Neural cell (in vitro differentiated cells): ENCODE measurements at regions not wholly inside any gene's neighbourhood (a gene's known extent, or its start where the extent isn't known, plus 50 kb on each side); places are given as distances from the start of the nearest gene placed in this dataset.

ENCODE experiments used
- H2AFZ ChIP-seq: fragments of 200-600, 300-800 bp; sonication (generic), shearing (Covaris generic); 2 replicates; pipeline ENCODE4 v1.6.0; 2014; ENCODE audit warnings: low read depth, mild to moderate bottlenecking, antibody characterized with exemption, low read length, moderate library complexity
- H3F3A ChIP-seq: fragments of 200-600 bp; shearing (Covaris generic); 2 replicates; pipeline ENCODE4 v1.6.1; 2016; ENCODE audit warnings: mild to moderate bottlenecking, moderate library complexity, mixed read lengths, antibody characterized with exemption, low read length; ENCODE audit not compliant: insufficient read depth, poor library complexity, severe bottlenecking
- H3K27ac ChIP-seq: fragments of 200-600, 300-800 bp; sonication (generic), shearing (Covaris generic); 2 replicates; pipeline ENCODE4 v1.5.1; 2014; ENCODE audit warnings: mild to moderate bottlenecking, low read length, moderate library complexity
- H3K27me3 ChIP-seq: fragments of 300-800, 200-600 bp; sonication (generic), shearing (Covaris generic); 2 replicates; pipeline ENCODE4 v1.6.0; 2014; ENCODE audit warnings: mild to moderate bottlenecking, low read depth, low read length, moderate library complexity; ENCODE audit not compliant: insufficient read depth
- H3K36me3 ChIP-seq: fragments of 300-800, 200-600 bp; sonication (generic), shearing (Covaris generic); 2 replicates; pipeline ENCODE4 v1.5.1; 2014; ENCODE audit warnings: mild to moderate bottlenecking, antibody characterized with exemption, low read length, moderate library complexity; ENCODE audit not compliant: insufficient read depth
- H3K4me2 ChIP-seq: fragments of 300-800, 200-600 bp; sonication (generic), shearing (Covaris generic); 2 replicates; pipeline ENCODE4 v1.6.0; 2014; ENCODE audit warnings: mild to moderate bottlenecking, low read length
- H3K4me3 ChIP-seq: fragments of 300-800, 200-600 bp; sonication (generic), shearing (Covaris generic); 2 replicates; pipeline ENCODE4 v1.5.1; 2014; ENCODE audit warnings: mild to moderate bottlenecking, low read length, moderate library complexity
- H3K79me2 ChIP-seq: fragments of 200-600 bp; shearing (Covaris generic); replicated peaks from 2 replicates; pipeline ENCODE4 v1.6.0; 2014; ENCODE audit warnings: mild to moderate bottlenecking, low read length, moderate library complexity; ENCODE audit not compliant: insufficient read depth
- H3K9ac ChIP-seq: fragments of 300-800, 200-600 bp; sonication (generic), shearing (Covaris generic); 2 replicates; pipeline ENCODE4 v1.6.1; 2016; ENCODE audit warnings: mild to moderate bottlenecking, low read length, mixed read lengths
- H3K9me2 ChIP-seq: fragments of 200-600 bp; shearing (Covaris generic); 2 replicates; pipeline ENCODE4 v1.6.1; 2016; ENCODE audit warnings: mild to moderate bottlenecking, low read length, mixed read lengths; ENCODE audit not compliant: insufficient read depth
- H3K9me3 ChIP-seq: fragments of 200-600, 300-800 bp; sonication (generic), shearing (Covaris generic); 2 replicates; pipeline ENCODE4 v1.6.1; 2016; ENCODE audit warnings: mild to moderate bottlenecking, mixed run types, low read length, moderate library complexity, mixed read lengths
- H4K20me1 ChIP-seq: fragments of 200-600 bp; shearing (Covaris generic); 2 replicates; pipeline ENCODE4 v1.6.1; 2016; ENCODE audit warnings: mild to moderate bottlenecking, mixed run types; ENCODE audit not compliant: insufficient read depth
- CTCF ChIP-seq: fragments of 450-650 bp; IDR thresholded peaks from 2 replicates; pipeline ENCODE4 v1.5.1; 2014; ENCODE audit warnings: antibody characterized with exemption, mild to moderate bottlenecking, moderate library complexity; ENCODE audit not compliant: poor library complexity, severe bottlenecking
- EP300 ChIP-seq: fragments of 450-650 bp; conservative IDR thresholded peaks from 2 replicates; pipeline ENCODE4 v1.6.1; 2014; ENCODE audit warnings: antibody characterized with exemption, mild to moderate bottlenecking, moderate library complexity; ENCODE audit not compliant: poor library complexity, severe bottlenecking
- EZH2 ChIP-seq: fragments of 200-600, 300-800 bp; shearing (Covaris generic), sonication (generic); IDR thresholded peaks from 2 replicates; pipeline ENCODE4 v1.6.1; 2014; ENCODE audit warnings: antibody characterized with exemption, low read length, borderline replicate concordance, mild to moderate bottlenecking; ENCODE audit not compliant: insufficient read depth, poor library complexity, severe bottlenecking
- MXI1 ChIP-seq: fragments of 450-650 bp; conservative IDR thresholded peaks from 2 replicates; pipeline ENCODE4 v1.6.1; 2014; ENCODE audit warnings: antibody characterized with exemption, mild to moderate bottlenecking; ENCODE audit not compliant: poor library complexity, severe bottlenecking
- POLR2AphosphoS5 ChIP-seq: IDR thresholded peaks from 2 replicates; pipeline ENCODE4 v1.6.1; 2012
- RAD21 ChIP-seq: fragments of 450-650 bp; conservative IDR thresholded peaks from 2 replicates; pipeline ENCODE4 v1.6.1; 2014; ENCODE audit warnings: antibody characterized with exemption, mild to moderate bottlenecking, moderate library complexity
- REST ChIP-seq: IDR thresholded peaks from 2 replicates; pipeline ENCODE4 v1.6.1; 2012; ENCODE audit warnings: borderline replicate concordance
- SMC3 ChIP-seq: fragments of 450-650 bp; conservative IDR thresholded peaks from 2 replicates; pipeline ENCODE4 v1.6.1; 2014; ENCODE audit warnings: antibody characterized with exemption, mild to moderate bottlenecking, moderate library complexity; ENCODE audit not compliant: poor library complexity
- TAF1 ChIP-seq: IDR thresholded peaks from 2 replicates; pipeline ENCODE4 v1.6.1; 2012; ENCODE audit warnings: low read depth

- no peak overlapping the region for H3K4me3 ChIP-seq
- H3K36me3 ChIP-seq, result no peaks in the 10 kb centered on the region
- H3K4me2 ChIP-seq, result no peak overlapping the region
- no peaks in the 10 kb centered on the region for H3K9me3 ChIP-seq
- H4K20me1 ChIP-seq, result no peaks in the 10 kb centered on the region
- no peaks in the 10 kb centered on the region for H3K27me3 ChIP-seq
- no peaks in the 10 kb centered on the region for H3K9me2 ChIP-seq
- H3K9ac ChIP-seq, result no peak overlapping the region
- no peak overlapping the region for H3K27ac ChIP-seq
- TF ChIP-seq SMC3, result no peak
- TF ChIP-seq EZH2, result no peak
- no peak for TF ChIP-seq TAF1
- no peak for TF ChIP-seq RAD21
- no peak for TF ChIP-seq EP300
- H2AFZ ChIP-seq, result no peak overlapping the region
- no peaks in the 10 kb centered on the region for H3K79me2 ChIP-seq
- no peaks in the 10 kb centered on the region for H3F3A ChIP-seq
These were observed 622.7 kb upstream of the CDH18 start for GRCh38 chr5:20610681-20611080.

- Histone ChIP-seq H3K27me3 (no peaks in the 10 kb centered on the region), H3K79me2 (no peaks in the 10 kb centered on the region), H4K20me1 (no peaks in the 10 kb centered on the region), H3K9me2 (no peaks in the 10 kb centered on the region), H2AFZ (no peak overlapping the region), H3K4me2 (no peak overlapping the region), H3K9me3 (no peaks in the 10 kb centered on the region), H3K9ac (no peak overlapping the region), H3K4me3 (no peak overlapping the region), H3K27ac (no peak overlapping the region), H3K36me3 (no peaks in the 10 kb centered on the region), H3F3A (no peaks in the 10 kb centered on the region)
- TF ChIP-seq MXI1 (no peak), EP300 (no peak)
These were observed 621.1 kb upstream of the CDH18 start for GRCh38 chr5:20609126-20609525.

GRCh38 chr5:20608567-20608966, 620.6 kb upstream of the CDH18 start:
- H3K79me2 ChIP-seq, result no peaks in the 10 kb centered on the region
- H3K4me3 ChIP-seq, result no peak overlapping the region
- H3K9me3 ChIP-seq, result no peaks in the 10 kb centered on the region
- TF ChIP-seq REST (no peak), POLR2AphosphoS5 (no peak), EZH2 (no peak), TAF1 (no peak), EP300 (no peak), SMC3 (no peak), MXI1 (no peak), CTCF (no peak), RAD21 (no peak)
- H3K27ac ChIP-seq, result no peak overlapping the region
- no peaks in the 10 kb centered on the region for H3K27me3 ChIP-seq
- H3F3A ChIP-seq, result no peaks in the 10 kb centered on the region
- H3K9me2 ChIP-seq, result no peaks in the 10 kb centered on the region
- H3K4me2 ChIP-seq, result no peak overlapping the region
- H4K20me1 ChIP-seq, result no peaks in the 10 kb centered on the region
- no peak overlapping the region for H2AFZ ChIP-seq
- H3K9ac ChIP-seq, result no peak overlapping the region
- H3K36me3 ChIP-seq, result no peaks in the 10 kb centered on the region
